Heart right ventricle (tissue), 16 donors: ENCODE measurements at regions not wholly inside any gene's neighbourhood (a gene's known extent, or its start where the extent isn't known, plus 50 kb on each side); places are given as distances from the start of the nearest gene placed in this dataset.

Experiments used
- ATAC-seq, 8 donors: fragments of 200-7000 bp; cut with Tn5 transposase; one replicate each; pipeline ENCODE4 v1.9.1; 2020; ENCODE audit warnings: mild to moderate bottlenecking in 8 of 8, moderate library complexity in 8 of 8, moderate number of reproducible peaks in 1 of 8
- DNase-seq, 2 donors: peaks; one replicate each; pipeline ENCODE4 v3.0.0-alpha.2; 2020
- H3K27ac ChIP-seq, 10 donors: fragments of 200-600 bp; sonication (generic) in 2 of 10; one replicate each; pipeline versions ENCODE4 v1.5.0 to v1.8.0; 2020 to 2022; ENCODE audit warnings: mild to moderate bottlenecking in 3 of 10
- H3K27me3 ChIP-seq, 7 donors: fragments of 200-600 bp; one replicate each; pipeline ENCODE4 v1.8.0; 2021 to 2022; ENCODE audit warnings: mild to moderate bottlenecking in 2 of 7
- H3K36me3 ChIP-seq, 9 donors: fragments of 200-600 bp; sonication (generic) in 1 of 9; one replicate each; pipeline versions ENCODE4 v1.5.0 to v1.8.0; 2020 to 2022; ENCODE audit warnings: mild to moderate bottlenecking in 2 of 9
- H3K4me1 ChIP-seq, 9 donors: fragments of 200-600 bp; sonication (generic) in 1 of 9; one replicate each; pipeline versions ENCODE4 v1.5.0 to v1.8.0; 2020 to 2022; ENCODE audit warnings: mild to moderate bottlenecking in 4 of 9
- H3K4me3 ChIP-seq, 10 donors: fragments of 200-600 bp; sonication (generic) in 2 of 10; one replicate each; pipeline versions ENCODE4 v1.5.0 to v1.8.0; 2020 to 2022; ENCODE audit warnings: mild to moderate bottlenecking in 7 of 10, moderate library complexity in 2 of 10
- H3K9me3 ChIP-seq, 11 donors: fragments of 200-600 bp in 10 of 11; sonication (generic) in 2 of 11; one replicate each; pipeline versions ENCODE4 v1.5.0 to v1.8.0; 2013 to 2022; ENCODE audit warnings: mild to moderate bottlenecking in 2 of 11, control low read depth in 1 of 11, moderate library complexity in 1 of 11
- WGBS, 2 donors: extraction: QIAGEN DNeasy Blood & Tissue Kit; methylation state at CpG; one replicate each; pipeline ENCODE4 v1.1.7; 2013; ENCODE audit warnings: inconsistent platforms in 1 of 2; 5-methylcytosine and 5-hydroxymethylcytosine counted together
- intact Hi-C, 10 donors: fragments of 100-400 bp; cut with DNase I; formaldehyde crosslinking; loops; one replicate each; pipeline versions ENCODE4 v1.11.1 to v1.14.2; 2022
- TF ChIP-seq, protein P1 (sequence below), 9 donors: fragments of 200-600 bp; sonication (generic) in 2 of 9; IDR thresholded peaks; one replicate each; pipeline versions ENCODE4 v1.5.0 to v1.8.0; 2021 to 2022; ENCODE audit warnings: antibody characterized with exemption in 9 of 9, mild to moderate bottlenecking in 5 of 9, moderate library complexity in 1 of 9
- donor health status: Arrhythmogenic right ventricular cardiomyopathy.
- donor health status: ischemic (EF 13 %, LVEDD 7.1; RV severe dilation, severe dysfunction).
- donor health status: healthy with polysubstance abuse.
- donor health status: DM: no; HTN: yes; CAD: no.
- donor health status: DM: no; HTN: no; CAD: no.
- donor health status: ischemic (EF 25% LVEDD 6.9; RV normal size, moderate dysfunction).
- donor health status: ischemic (EF 25% LVEDD 5.7; RV mildly dilated, moderate dysfunction).
- donor health status: healthy.
- donor health status: DM: yes; HTN: yes; CAD: no.
- donor health status: Ischemic cardiomyopathy.
- donor health status: ischemic (EF 35%, LVEDD 5.7; RV mildly dilated, moderate dysfunction).
- donor health status: nonischemic (EF 11% LVEDD 7.7; RV severe dilation, severe dysfunction).
- donor health status: DM: yes; HTN: yes; CAD: no.
- donor health status: PGD.
- donor health status: ischemic (EF 29% LVEDD 5.4; RV normal size, mild dysfunction).
- donor health status: nonischemic (EF 23%, LVEDD 6.1; RV moderate dilation, normal function).

- peaks cover 0 to 67% (median 42%) of the 10 kb centered on the region in 7 donors for H3K27me3 ChIP-seq
- H3K27ac ChIP-seq = no peak overlapping the region
- TF ChIP-seq, protein P1, sequence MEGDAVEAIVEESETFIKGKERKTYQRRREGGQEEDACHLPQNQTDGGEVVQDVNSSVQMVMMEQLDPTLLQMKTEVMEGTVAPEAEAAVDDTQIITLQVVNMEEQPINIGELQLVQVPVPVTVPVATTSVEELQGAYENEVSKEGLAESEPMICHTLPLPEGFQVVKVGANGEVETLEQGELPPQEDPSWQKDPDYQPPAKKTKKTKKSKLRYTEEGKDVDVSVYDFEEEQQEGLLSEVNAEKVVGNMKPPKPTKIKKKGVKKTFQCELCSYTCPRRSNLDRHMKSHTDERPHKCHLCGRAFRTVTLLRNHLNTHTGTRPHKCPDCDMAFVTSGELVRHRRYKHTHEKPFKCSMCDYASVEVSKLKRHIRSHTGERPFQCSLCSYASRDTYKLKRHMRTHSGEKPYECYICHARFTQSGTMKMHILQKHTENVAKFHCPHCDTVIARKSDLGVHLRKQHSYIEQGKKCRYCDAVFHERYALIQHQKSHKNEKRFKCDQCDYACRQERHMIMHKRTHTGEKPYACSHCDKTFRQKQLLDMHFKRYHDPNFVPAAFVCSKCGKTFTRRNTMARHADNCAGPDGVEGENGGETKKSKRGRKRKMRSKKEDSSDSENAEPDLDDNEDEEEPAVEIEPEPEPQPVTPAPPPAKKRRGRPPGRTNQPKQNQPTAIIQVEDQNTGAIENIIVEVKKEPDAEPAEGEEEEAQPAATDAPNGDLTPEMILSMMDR (IDR thresholded peaks at IDR 0.05) = no peak
- peaks cover 0 to 5% (median 1%) of the 10 kb centered on the region in 9 donors for H3K4me1 ChIP-seq
- ATAC-seq (no peak), DNase-seq (no peak)
- intact Hi-C loops = no loop called here
- WGBS, 2 donors = 76 to 77% methylated on average over 6 of the region's 6 CpGs
- no peak overlapping the region for H3K4me3 ChIP-seq
- H3K9me3 ChIP-seq = no peaks in the 10 kb centered on the region
- H3K36me3 ChIP-seq = no peaks in the 10 kb centered on the region
Observed at GRCh38 chr2:16019060-16019480, 78.7 kb downstream of the MYCN start.

DNA sequence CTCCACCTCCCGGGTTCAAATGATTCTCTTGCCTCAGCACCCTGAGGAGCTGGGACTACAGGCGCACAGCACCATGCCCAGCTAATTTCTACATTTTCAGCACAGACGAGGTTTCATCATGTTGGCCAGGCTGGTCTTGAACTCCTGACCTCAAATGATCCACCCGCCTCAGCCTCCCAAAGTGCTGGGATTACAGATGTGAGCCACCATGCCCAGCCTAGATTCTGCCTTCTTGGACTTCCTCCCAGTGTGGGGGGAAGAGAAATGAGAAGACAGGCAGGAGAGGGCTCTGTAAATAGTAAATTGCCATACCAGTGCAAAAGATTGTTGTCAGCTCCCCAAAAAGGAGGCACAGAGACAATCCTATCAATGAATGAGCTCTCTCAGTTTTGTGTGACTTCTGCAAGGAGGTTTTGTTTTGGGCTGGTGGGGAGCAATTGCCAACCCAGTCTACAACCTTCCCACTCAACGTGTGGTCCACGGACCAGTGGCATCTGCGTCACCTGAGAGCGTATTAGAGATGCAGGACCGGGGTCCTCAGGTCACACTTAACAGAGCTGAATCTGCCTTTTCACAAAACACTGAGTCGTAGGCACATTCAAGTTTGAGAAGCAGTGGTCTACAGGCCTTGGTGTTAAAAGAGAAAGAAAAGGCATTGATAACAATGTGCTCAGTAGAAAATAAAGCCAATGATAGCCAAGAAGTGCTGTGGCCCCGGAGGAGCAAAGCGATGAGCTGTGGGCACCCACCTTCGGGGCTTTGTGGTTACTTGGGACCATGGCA is 78.1 kb downstream of the MYCN start:
- intact Hi-C loops = no loop called here
- H3K36me3 ChIP-seq = no peaks in the 10 kb centered on the region
- 90 to 91% methylated on average over 13 of the region's 13 CpGs for WGBS, 2 donors
- no peaks in the 10 kb centered on the region for H3K9me3 ChIP-seq
- DNase-seq (no peak), ATAC-seq (no peak)
- TF ChIP-seq, protein P1 (IDR thresholded peaks at IDR 0.05) = no peak
- H3K27ac ChIP-seq = no peak overlapping the region
- no peak overlapping the region for H3K4me3 ChIP-seq
- peaks cover 0 to 66% (median 48%) of the 10 kb centered on the region in 7 donors for H3K27me3 ChIP-seq
- peaks cover 0 to 11% (median 7%) of the 10 kb centered on the region in 9 donors for H3K4me1 ChIP-seq

- intact Hi-C loops = no loop called here
- WGBS, 2 donors = 98 to 100% methylated on average over 1 of the region's 1 CpG
- Histone ChIP-seq H3K27ac (no peak overlapping the region), H3K4me3 (no peak overlapping the region), H3K4me1 (peaks cover 0 to 20% (median 8%) of the 10 kb centered on the region in 9 donors), H3K27me3 (peaks cover 0 to 73% (median 66%) of the 10 kb centered on the region in 7 donors), H3K9me3 (no peaks in the 10 kb centered on the region), H3K36me3 (no peaks in the 10 kb centered on the region)
- ATAC-seq = no peak
- TF ChIP-seq, protein P1 (IDR thresholded peaks at IDR 0.05) = no peak
- no peak for DNase-seq
Observed at GRCh38 chr2:16016282-16016681, 75.9 kb downstream of the MYCN start.

GRCh38 chr2:16015903-16016265 is 75.5 kb downstream of the MYCN start:
- Histone ChIP-seq H3K36me3 (no peaks in the 10 kb centered on the region), H3K9me3 (no peaks in the 10 kb centered on the region), H3K4me1 (peaks cover 0 to 20% (median 8%) of the 10 kb centered on the region in 9 donors), H3K27ac (no peak overlapping the region), H3K4me3 (no peak overlapping the region), H3K27me3 (peaks cover 0 to 73% (median 69%) of the 10 kb centered on the region in 7 donors)
- 41 to 51% methylated on average over 2 of the region's 2 CpGs for WGBS, 2 donors
- ATAC-seq = no peak
- TF ChIP-seq, protein P1 (IDR thresholded peaks at IDR 0.05) = no peak
- intact Hi-C loops = no loop called here
- no peak for DNase-seq
